A673 (cell line): ENCODE measurements at regions not wholly inside any gene's neighbourhood (a gene's known extent, or its start where the extent isn't known, plus 50 kb on each side); places are given as distances from the start of the nearest gene placed in this dataset.

Experiments
- EZH2 ChIP-seq: fragments of 200-600 bp; sonication (generic); IDR thresholded peaks from 2 replicates; pipeline ENCODE4 v1.6.1; 2017; ENCODE audit warnings: borderline replicate concordance, low read depth, mild to moderate bottlenecking, mixed read lengths, antibody characterized with exemption, low read length; ENCODE audit not compliant: poor library complexity, severe bottlenecking
- TF ChIP-seq, protein P1 (sequence below): fragments of 300-800, 200-600 bp; sonication (generic); conservative IDR thresholded peaks from 2 replicates; pipeline ENCODE4 v1.5.1; 2017; ENCODE audit warnings: low read depth, mild to moderate bottlenecking, antibody characterized with exemption, low read length, moderate library complexity, mixed read lengths

DNA sequence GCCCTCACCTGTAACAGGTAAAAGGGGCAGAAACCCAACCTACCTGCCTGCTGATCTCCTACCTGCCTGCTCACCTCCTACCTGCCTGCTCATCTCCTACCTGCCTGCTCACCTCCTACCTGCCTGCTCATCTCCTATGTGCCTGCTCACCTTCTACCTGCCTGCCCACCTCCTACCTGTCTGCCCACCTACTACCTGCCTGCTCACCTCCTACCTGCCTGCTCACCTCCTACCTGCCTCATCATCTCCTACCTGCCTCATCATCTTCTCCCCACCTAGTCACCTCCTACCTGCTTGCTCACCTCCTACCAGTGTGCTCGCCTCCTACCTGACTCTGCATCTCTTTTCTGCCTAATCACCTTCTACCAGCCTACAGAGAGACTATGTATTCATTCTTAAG is 452.9 kb downstream of the MATN1 start:
- TF ChIP-seq, protein P1, sequence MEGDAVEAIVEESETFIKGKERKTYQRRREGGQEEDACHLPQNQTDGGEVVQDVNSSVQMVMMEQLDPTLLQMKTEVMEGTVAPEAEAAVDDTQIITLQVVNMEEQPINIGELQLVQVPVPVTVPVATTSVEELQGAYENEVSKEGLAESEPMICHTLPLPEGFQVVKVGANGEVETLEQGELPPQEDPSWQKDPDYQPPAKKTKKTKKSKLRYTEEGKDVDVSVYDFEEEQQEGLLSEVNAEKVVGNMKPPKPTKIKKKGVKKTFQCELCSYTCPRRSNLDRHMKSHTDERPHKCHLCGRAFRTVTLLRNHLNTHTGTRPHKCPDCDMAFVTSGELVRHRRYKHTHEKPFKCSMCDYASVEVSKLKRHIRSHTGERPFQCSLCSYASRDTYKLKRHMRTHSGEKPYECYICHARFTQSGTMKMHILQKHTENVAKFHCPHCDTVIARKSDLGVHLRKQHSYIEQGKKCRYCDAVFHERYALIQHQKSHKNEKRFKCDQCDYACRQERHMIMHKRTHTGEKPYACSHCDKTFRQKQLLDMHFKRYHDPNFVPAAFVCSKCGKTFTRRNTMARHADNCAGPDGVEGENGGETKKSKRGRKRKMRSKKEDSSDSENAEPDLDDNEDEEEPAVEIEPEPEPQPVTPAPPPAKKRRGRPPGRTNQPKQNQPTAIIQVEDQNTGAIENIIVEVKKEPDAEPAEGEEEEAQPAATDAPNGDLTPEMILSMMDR, result no peak
- no peak for TF ChIP-seq EZH2
